ENCODE measurements at regions not wholly inside any gene's neighbourhood (a gene's known extent, or its start where the extent isn't known, plus 50 kb on each side); places are given as distances from the start of the nearest gene placed in this dataset.

DNA sequence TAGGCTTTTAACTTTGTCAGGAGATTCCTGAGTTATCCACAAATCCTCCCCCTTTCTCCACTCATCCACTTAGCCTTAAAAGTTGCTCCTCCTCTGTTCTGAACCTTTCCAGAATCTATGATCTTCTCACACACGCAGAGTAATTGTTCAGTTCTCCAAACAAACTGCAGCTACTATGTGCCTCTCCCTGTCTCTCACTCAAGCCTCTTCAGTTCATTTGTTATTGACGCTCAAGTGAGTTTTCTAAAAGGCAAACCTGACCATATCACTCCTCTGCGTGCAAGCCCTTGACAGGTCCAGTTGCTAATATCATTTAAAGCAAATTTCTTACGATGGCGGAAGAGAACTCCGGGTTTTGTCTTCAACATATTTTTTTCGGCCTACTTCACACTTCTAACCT lies 1169.7 kb upstream of the TENM4 start:
- TF ChIP-seq ZNF274 (IDR thresholded peaks at IDR 0.05; ENCODE audit: low read depth, low read length) (no peak), YY1 (IDR thresholded peaks at IDR 0.05; ENCODE audit: insufficient read depth, insufficient read length) (no peak), SUZ12 (IDR thresholded peaks at IDR 0.05; ENCODE audit: extremely low read depth, insufficient read depth, insufficient read length) (no peak)
